OCI-M1 (cell line): ENCODE measurements at regions not wholly inside any gene's neighbourhood (a gene's known extent, or its start where the extent isn't known, plus 50 kb on each side); places are given as distances from the start of the nearest gene placed in this dataset.
"Not testable (repeated sequence)": the region's sequence is repeated elsewhere in the genome, so short reads cannot be mapped to it uniquely, and the experiment has no call there.

ENCODE experiments used
- DNase-seq: peaks from one replicate; lab custom pipeline; 2025; lab: John Stamatoyannopoulos, UW

GRCh38 chr2:163187119-163187518 lies 348.6 kb upstream of the KCNH7 start:
- no peak for DNase-seq

DNA sequence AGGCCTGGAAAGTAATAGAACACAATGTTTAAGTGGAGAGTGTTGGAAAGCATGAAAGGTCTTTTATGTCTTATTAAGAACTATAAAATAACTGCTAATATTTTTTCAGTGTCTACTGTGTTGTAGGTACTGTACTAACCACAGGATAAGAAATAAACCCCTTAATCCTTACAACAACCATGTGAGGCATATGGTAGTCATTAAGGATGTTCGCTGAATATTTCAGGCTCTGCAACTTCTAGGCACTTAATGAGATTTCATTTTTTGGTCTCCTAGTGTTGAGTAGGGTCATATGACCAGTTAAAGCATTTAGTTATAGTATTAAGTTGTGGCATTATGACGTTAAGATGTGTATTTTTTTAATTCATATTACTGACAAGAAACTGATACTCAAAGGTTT lies 346.6 kb upstream of the KCNH7 start:
- DNase-seq: no peak

GRCh38 chr2:163182764-163183354 lies 344.3 kb upstream of the KCNH7 start:
- peak; percentile 40 for DNase-seq

GRCh38 chr2:163177592-163177991 lies 339.0 kb upstream of the KCNH7 start:
- DNase-seq: peak; percentile 16

GRCh38 chr2:163175294-163175693 lies 336.7 kb upstream of the KCNH7 start:
- no peak for DNase-seq

DNA sequence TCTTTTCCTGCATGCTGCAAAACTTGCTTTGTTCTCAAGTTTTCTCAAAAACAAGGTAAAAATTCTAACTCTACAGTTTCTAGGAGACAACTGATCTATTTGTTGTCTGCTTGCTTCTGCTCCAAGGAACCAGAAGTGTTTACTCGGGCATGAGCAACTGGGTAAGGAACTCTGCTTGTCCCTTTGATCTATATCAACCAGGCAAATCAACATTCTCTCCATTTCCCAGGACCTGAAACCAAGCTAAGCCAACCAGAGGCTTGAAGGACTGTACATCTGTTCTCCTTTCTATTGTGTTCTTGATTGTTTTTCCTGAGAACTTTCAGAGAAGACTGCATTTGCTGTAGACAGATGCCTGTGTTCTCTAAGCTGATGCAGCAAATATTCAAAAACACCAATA lies 335.0 kb upstream of the KCNH7 start:
- DNase-seq: no peak

GRCh38 chr2:163171786-163172530 lies 333.4 kb upstream of the KCNH7 start:
- no peak for DNase-seq

- DNase-seq: no peak
Measured at GRCh38 chr2:163157891-163158496, 319.4 kb upstream of the KCNH7 start.

- DNase-seq: no peak
Measured at GRCh38 chr2:163157411-163157810, 318.8 kb upstream of the KCNH7 start.

DNA sequence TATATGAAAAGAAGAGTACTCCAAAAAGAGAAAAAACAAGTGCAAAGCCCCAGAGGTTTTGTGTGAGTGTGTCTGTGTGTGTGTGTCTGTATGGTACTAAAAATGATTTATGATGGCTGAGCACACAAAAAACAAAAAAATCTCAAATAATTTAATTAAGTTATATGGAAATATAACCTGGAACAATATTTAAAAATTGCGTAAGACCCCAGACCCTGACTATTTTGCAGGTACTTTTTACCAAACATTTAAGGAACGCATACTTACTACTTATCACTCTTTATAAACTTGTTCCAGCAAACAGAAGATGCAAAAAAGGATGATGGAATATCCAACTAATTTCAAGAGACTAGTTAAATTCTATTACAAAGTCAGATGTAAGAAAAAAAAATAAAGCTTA lies 317.4 kb upstream of the KCNH7 start:
- DNase-seq: no peak

DNA sequence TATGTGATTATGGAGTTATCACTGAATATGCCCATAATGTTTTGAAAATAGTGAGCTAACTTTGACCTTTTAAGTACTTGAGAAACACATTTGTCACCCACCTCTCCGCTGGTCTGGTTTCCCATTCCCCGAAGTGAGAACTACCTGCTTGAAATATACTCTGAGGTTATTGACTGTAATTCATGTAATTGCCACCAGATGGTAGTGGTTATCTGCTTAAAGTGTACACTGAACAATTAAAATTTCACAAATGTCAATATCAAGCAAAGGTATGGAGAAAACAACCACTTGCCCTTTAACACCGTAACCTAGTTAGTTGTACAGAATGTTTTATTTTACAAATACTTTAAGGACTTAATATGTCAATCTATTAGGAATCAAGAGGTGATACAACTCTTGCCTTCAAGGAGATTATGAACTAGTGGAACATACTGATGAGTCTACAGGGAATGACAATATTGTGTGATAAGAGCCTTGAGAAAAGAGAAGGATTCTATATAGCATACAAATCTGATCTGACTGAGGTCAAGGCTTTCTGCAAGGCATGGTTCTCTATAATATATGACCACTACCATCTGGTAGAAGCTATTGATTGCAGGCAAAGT lies 316.8 kb upstream of the KCNH7 start:
- peak; percentile 73 for DNase-seq

GRCh38 chr2:163142618-163143017 lies 304.1 kb upstream of the KCNH7 start:
- DNase-seq: no peak

DNA sequence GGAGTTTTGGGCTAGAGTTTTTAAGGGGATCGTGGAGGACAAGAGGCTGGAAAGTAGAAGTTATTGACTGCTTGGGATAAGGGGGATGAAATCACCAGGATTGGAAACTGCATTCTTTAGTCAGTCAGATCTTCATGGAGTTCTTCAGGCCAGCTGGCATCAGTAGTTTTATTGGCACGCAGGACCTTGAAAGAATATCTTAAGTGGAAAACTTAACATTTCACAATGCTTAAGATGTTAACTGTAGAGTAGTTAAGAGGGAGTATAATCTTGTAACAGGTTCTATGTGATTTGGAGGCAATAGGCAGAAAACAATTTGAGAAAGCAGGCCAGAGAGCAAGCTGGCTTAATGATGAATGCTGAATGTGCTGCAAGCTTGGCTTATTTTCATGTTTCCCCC lies 300.4 kb upstream of the KCNH7 start:
- DNase-seq: no peak

DNA sequence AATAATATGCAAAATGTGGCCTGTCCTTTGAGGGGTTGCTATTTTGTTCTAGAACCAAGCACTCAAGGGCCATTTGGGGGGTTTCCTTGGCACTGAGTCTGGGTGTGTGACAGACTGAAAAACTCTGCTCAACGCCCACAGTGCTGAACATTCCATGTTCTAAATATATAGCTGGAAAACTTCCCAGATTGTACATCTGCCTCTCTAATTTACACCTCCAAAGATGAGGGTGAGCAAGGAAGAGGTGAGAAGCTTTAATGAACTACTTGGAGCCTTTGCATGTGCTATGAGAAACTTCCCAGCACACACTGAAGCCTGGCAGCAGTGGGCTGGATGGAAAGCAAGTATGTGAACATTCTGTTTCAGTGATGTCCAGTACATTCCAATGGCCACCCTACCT lies 296.7 kb upstream of the KCNH7 start:
- DNase-seq: no peak

GRCh38 chr2:163133602-163134001 lies 295.0 kb upstream of the KCNH7 start:
- DNase-seq: no peak

- peak; percentile 71 for DNase-seq
Measured at GRCh38 chr2:163132850-163133249, 294.3 kb upstream of the KCNH7 start.

DNA sequence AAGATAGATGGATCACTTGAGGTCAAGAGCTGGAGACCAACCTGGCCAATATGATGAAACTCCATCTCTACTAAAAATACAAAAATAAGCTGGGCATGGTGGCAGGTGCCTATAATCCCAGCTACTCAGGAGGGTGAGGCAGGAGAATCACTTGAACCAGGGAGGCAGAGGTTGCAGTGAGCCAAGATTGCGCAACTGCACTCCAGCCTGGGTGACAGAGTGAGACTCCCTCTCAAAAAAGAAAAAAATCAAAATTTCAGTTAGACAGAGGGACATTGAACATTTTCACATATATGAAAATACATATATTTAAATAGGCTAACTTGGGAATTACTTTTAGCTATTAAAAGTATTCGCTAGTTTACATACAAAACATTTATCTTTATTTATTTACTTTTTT lies 293.6 kb upstream of the KCNH7 start:
- not testable (repeated sequence) for DNase-seq

DNA sequence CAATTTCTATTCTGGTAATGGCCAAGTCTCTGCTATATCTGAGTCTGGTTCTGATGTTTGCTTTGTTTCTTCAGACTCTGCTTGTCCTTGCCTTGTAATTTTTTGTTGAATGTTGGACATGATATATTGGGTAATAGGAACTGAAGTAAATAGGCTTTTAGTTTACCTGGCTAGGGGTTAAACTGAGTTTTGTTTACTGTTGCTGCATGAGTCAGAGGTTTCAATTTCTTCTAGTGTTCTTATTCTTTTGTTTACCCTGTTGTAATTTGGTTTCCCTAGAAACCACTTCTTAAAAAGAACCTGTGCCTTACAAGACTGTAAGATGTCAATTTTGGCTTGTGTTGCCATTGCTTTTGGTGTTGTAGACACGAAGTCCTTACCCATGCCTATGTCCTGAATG lies 285.0 kb upstream of the KCNH7 start:
- DNase-seq: no peak

DNA sequence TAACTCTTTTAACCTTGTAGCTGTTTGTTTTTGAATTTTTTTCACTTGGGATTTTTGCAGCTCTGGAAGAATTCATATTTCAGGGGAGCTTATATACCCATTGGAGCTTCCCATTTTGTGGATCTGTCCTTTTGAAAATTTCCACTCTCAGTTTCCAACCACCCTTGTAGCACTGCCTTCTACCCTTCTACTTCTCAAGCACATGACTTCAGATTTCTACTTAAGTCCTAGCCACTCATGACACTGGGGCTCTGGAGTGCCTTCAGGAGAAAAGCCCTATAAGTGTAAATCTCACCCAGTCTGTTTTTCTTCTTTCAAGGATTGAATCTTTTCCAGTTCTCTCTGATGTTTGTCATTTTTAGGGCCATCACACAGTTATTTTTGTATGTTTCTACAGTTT lies 283.7 kb upstream of the KCNH7 start:
- DNase-seq: no peak

DNA sequence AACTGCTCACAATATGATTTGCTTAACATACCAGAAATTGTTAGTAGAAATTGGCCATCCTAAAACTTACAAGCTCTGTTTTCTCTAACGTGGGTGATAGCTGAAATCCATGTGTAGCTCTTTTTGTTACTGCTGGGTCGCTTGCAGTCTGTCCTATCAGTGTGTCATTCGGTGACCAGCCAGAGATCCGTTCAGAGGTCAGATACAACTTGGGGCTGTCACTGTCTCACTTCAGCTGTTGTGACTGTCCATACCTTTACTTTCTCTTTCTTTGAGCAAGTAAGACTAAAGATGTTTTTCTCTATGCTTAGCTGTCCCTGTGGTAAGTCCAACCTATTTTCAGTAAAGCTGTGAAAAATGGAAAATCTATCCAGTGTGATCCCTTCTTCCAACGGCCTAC lies 282.9 kb upstream of the KCNH7 start:
- peak; percentile 52 for DNase-seq

- peak; percentile 76 for DNase-seq
Measured at GRCh38 chr2:163119966-163120365, 281.4 kb upstream of the KCNH7 start.

- no peak for DNase-seq
Measured at GRCh38 chr2:163086940-163087339, 248.4 kb upstream of the KCNH7 start.

- DNase-seq: not testable (repeated sequence)
Measured at GRCh38 chr2:163085366-163086024, 246.9 kb upstream of the KCNH7 start.
